Lung (tissue), 11 donors: ENCODE measurements at regions not wholly inside any gene's neighbourhood (a gene's known extent, or its start where the extent isn't known, plus 50 kb on each side); places are given as distances from the start of the nearest gene placed in this dataset.
"Not testable (repeated sequence)": the region's sequence is repeated elsewhere in the genome, so short reads cannot be mapped to it uniquely, and the experiment has no call there.

Source experiments
- ATAC-seq: fragments of 200-7000 bp; cut with Tn5 transposase; one replicate; pipeline ENCODE4 v1.9.1; 2020; ENCODE audit warnings: moderate number of reproducible peaks; ENCODE audit not compliant: insufficient read depth, low FRiP score
- DNase-seq, 3 donors: peaks; one replicate each; pipeline ENCODE4 v3.0.0-alpha.2; 2013 to 2017
- H3K27ac ChIP-seq, 2 donors: one replicate each; pipeline ENCODE4 v1.5.1; 2013; ENCODE audit warnings: mild to moderate bottlenecking in 2 of 2, moderate library complexity in 2 of 2, control low read depth in 1 of 2, inconsistent platforms in 1 of 2, low read depth in 1 of 2, low read length in 1 of 2
- H3K27me3 ChIP-seq, 3 donors: one replicate each; pipeline ENCODE4 v1.5.1; 2013; ENCODE audit warnings: low read length in 2 of 3; ENCODE audit not compliant: control insufficient read depth in 3 of 3, insufficient read depth in 3 of 3
- H3K36me3 ChIP-seq, 4 donors: one replicate each; pipeline ENCODE4 v1.5.1; 2013; ENCODE audit warnings: low read length in 4 of 4, mild to moderate bottlenecking in 1 of 4, moderate library complexity in 1 of 4; ENCODE audit not compliant: control insufficient read depth in 4 of 4, insufficient read depth in 4 of 4
- H3K4me1 ChIP-seq, 5 donors: one replicate each; pipeline ENCODE4 v1.5.1; 2013; ENCODE audit warnings: low read length in 5 of 5, mild to moderate bottlenecking in 2 of 5, moderate library complexity in 1 of 5; ENCODE audit not compliant: control insufficient read depth in 5 of 5, insufficient read depth in 5 of 5
- H3K4me3 ChIP-seq: one replicate; pipeline ENCODE4 v1.5.1; 2013; ENCODE audit warnings: mild to moderate bottlenecking, control low read depth, moderate library complexity
- H3K9ac ChIP-seq, 2 donors: one replicate each; pipeline ENCODE4 v1.5.1; 2013; ENCODE audit warnings: low read length in 2 of 2, control low read depth in 1 of 2; ENCODE audit not compliant: insufficient read depth in 1 of 2
- H3K9me3 ChIP-seq, 4 donors: one replicate each; pipeline ENCODE4 v1.5.1; 2013; ENCODE audit warnings: low read length in 3 of 4, mild to moderate bottlenecking in 1 of 4, moderate library complexity in 1 of 4; ENCODE audit not compliant: control insufficient read depth in 4 of 4, insufficient read depth in 3 of 4
- CTCF ChIP-seq: IDR thresholded peaks from 2 replicates; pipeline ENCODE4 v1.5.1; 2012; ENCODE audit warnings: mild to moderate bottlenecking; ENCODE audit errors: control extremely low read depth, extremely low read depth
- WGBS, 2 donors: extraction: QIAGEN DNeasy Blood & Tissue Kit; methylation state at CpG; one replicate each; pipeline ENCODE4 v1.1.7; 2013; 5-methylcytosine and 5-hydroxymethylcytosine counted together
- donor health status: control.
- donor health status: control.
- donor health status: Bipolar disorder and iron deficiency.
- donor health status: healthy.
- donor health status: DM: yes; HTN: yes; CAD: no.

- no peak overlapping the region for H3K4me3 ChIP-seq
- WGBS, 2 donors: 95 to 96% methylated on average over 5 of the region's 5 CpGs
- DNase-seq (no peak), ATAC-seq (no peak)
- H3K9ac ChIP-seq: no peak overlapping the region
- TF ChIP-seq CTCF: no peak
- peaks cover 0 to 4% (median 0%) of the 10 kb centered on the region in 5 donors for H3K4me1 ChIP-seq
- peaks cover 0 to 1% (median 0%) of the 10 kb centered on the region in 4 donors for H3K36me3 ChIP-seq
- no peaks in the 10 kb centered on the region for H3K27me3 ChIP-seq
- H3K27ac ChIP-seq: no peak overlapping the region
- no peaks in the 10 kb centered on the region for H3K9me3 ChIP-seq
Observed at GRCh38 chr1:119209061-119209460, 68.6 kb upstream of the WARS2 start.

- Histone ChIP-seq H3K4me1 (peaks cover 0 to 2% (median 0%) of the 10 kb centered on the region in 5 donors), H3K9ac (no peak overlapping the region), H3K36me3 (peaks cover 0 to 1% (median 0%) of the 10 kb centered on the region in 4 donors), H3K4me3 (no peak overlapping the region), H3K27me3 (no peaks in the 10 kb centered on the region), H3K9me3 (no peaks in the 10 kb centered on the region), H3K27ac (no peak overlapping the region)
- 85 to 95% methylated on average over 1 of the region's 1 CpG for WGBS, 2 donors
- TF ChIP-seq CTCF: no peak
- no peak for ATAC-seq
- no peak for DNase-seq
Observed at GRCh38 chr1:119209596-119210295, 69.3 kb upstream of the WARS2 start.

GRCh38 chr1:119210296-119210649 is 69.8 kb upstream of the WARS2 start:
- ATAC-seq: no peak
- peaks cover 0 to 1% (median 0%) of the 10 kb centered on the region in 4 donors for H3K36me3 ChIP-seq

GRCh38 chr1:119213213-119213612 is 72.8 kb upstream of the WARS2 start:
- H3K9me3 ChIP-seq, H3K36me3 ChIP-seq, ATAC-seq, DNase-seq, H3K27me3 ChIP-seq, H3K27ac ChIP-seq, H3K4me1 ChIP-seq, H3K4me3 ChIP-seq, H3K9ac ChIP-seq: not testable (repeated sequence)
- 25 to 46% methylated on average over 1 of the region's 1 CpG for WGBS, 2 donors

More at GRCh38 chr1:119210296-119210649, 69.8 kb upstream of the WARS2 start:
- WGBS, 2 donors: 98 to 100% methylated on average over 1 of the region's 1 CpG
- Histone ChIP-seq H3K27me3 (no peaks in the 10 kb centered on the region), H3K9ac (no peak overlapping the region), H3K4me3 (no peak overlapping the region), H3K4me1 (peaks cover 0 to 2% (median 0%) of the 10 kb centered on the region in 5 donors), H3K9me3 (no peaks in the 10 kb centered on the region), H3K27ac (no peak overlapping the region)
- TF ChIP-seq CTCF: no peak
- DNase-seq: no peak

- WGBS, 2 donors: 93 to 94% methylated on average over 6 of the region's 6 CpGs
- ATAC-seq: not testable (repeated sequence)
Observed at GRCh38 chr1:119214961-119215360, 74.5 kb upstream of the WARS2 start.

More at GRCh38 chr1:119214961-119215360, 74.5 kb upstream of the WARS2 start:
- not testable (repeated sequence) for H3K27me3 ChIP-seq, H3K9me3 ChIP-seq, H3K4me3 ChIP-seq, DNase-seq, H3K27ac ChIP-seq, H3K36me3 ChIP-seq, H3K4me1 ChIP-seq, H3K9ac ChIP-seq
